HG03521 (cell line): ENCODE measurements at regions not wholly inside any gene's neighbourhood (a gene's known extent, or its start where the extent isn't known, plus 50 kb on each side); places are given as distances from the start of the nearest gene placed in this dataset.
"Not testable (repeated sequence)": the region's sequence is repeated elsewhere in the genome, so short reads cannot be mapped to it uniquely, and the experiment has no call there.

ENCODE experiments used
- ATAC-seq: cut with Tn5 transposase; IDR thresholded peaks from one replicate; pipeline ENCODE4 v1.9.1; 2021; ENCODE audit warnings: mild to moderate bottlenecking, moderate library complexity; ENCODE audit not compliant: unreplicated experiment

- not testable (repeated sequence) for ATAC-seq
Measured at GRCh38 chr7:145805496-145805895, 311.1 kb upstream of the CNTNAP2 start.

GRCh38 chr7:145797507-145797906 is 319.1 kb upstream of the CNTNAP2 start:
- ATAC-seq, result no peak

- no peak for ATAC-seq
Measured at GRCh38 chr7:145795132-145795531, 321.5 kb upstream of the CNTNAP2 start.

- ATAC-seq, result no peak
Measured at GRCh38 chr7:145784809-145785780, 331.5 kb upstream of the CNTNAP2 start.

- ATAC-seq, result not testable (repeated sequence)
Measured at GRCh38 chr7:145781388-145781787, 335.2 kb upstream of the CNTNAP2 start.

GRCh38 chr7:145779140-145779539 is 337.5 kb upstream of the CNTNAP2 start:
- ATAC-seq, result no peak

- no peak for ATAC-seq
Measured at GRCh38 chr7:145774777-145775176, 341.8 kb upstream of the CNTNAP2 start.

- ATAC-seq, result no peak
Measured at GRCh38 chr7:145753004-145753403, 363.6 kb upstream of the CNTNAP2 start.

GRCh38 chr7:145737617-145738016 is 379.0 kb upstream of the CNTNAP2 start:
- no peak for ATAC-seq

GRCh38 chr7:145735061-145735460 is 381.5 kb upstream of the CNTNAP2 start:
- ATAC-seq, result no peak

GRCh38 chr7:145732521-145732920 is 384.1 kb upstream of the CNTNAP2 start:
- ATAC-seq, result no peak

GRCh38 chr7:145729691-145730090 is 386.9 kb upstream of the CNTNAP2 start:
- ATAC-seq, result no peak

- ATAC-seq, result no peak
Measured at GRCh38 chr7:145718129-145718528, 398.5 kb upstream of the CNTNAP2 start.

GRCh38 chr7:145700488-145700887 is 416.1 kb upstream of the CNTNAP2 start:
- ATAC-seq, result no peak

GRCh38 chr7:145698526-145699262 is 417.9 kb upstream of the CNTNAP2 start:
- no peak for ATAC-seq

- ATAC-seq, result not testable (repeated sequence)
Measured at GRCh38 chr7:145697412-145698107, 419.0 kb upstream of the CNTNAP2 start.

GRCh38 chr7:145696071-145696470 is 420.5 kb upstream of the CNTNAP2 start:
- ATAC-seq, result no peak

GRCh38 chr7:145692237-145692950 is 424.2 kb upstream of the CNTNAP2 start:
- no peak for ATAC-seq

- no peak for ATAC-seq
Measured at GRCh38 chr7:145691377-145691914, 425.2 kb upstream of the CNTNAP2 start.

- ATAC-seq, result no peak
Measured at GRCh38 chr7:145681646-145682045, 435.0 kb upstream of the CNTNAP2 start.
